Epithelial cell of proximal tubule (primary cell): ENCODE measurements at regions not wholly inside any gene's neighbourhood (a gene's known extent, or its start where the extent isn't known, plus 50 kb on each side); places are given as distances from the start of the nearest gene placed in this dataset.

Source experiments
- DNase-seq: peaks from one replicate; pipeline ENCODE4 v3.0.0-alpha.2; 2011; ENCODE audit warnings: low read depth
- H3K4me3 ChIP-seq: 2 replicates; pipeline ENCODE4 v1.5.1; 2011; ENCODE audit warnings: low read depth, mild to moderate bottlenecking, low read length
- TF ChIP-seq, protein P1 (sequence below): conservative IDR thresholded peaks from 2 replicates; pipeline ENCODE4 v1.5.1; 2012; ENCODE audit warnings: low read depth, mild to moderate bottlenecking, low read length

- H3K4me3 ChIP-seq = no peak overlapping the region
- TF ChIP-seq, protein P1, sequence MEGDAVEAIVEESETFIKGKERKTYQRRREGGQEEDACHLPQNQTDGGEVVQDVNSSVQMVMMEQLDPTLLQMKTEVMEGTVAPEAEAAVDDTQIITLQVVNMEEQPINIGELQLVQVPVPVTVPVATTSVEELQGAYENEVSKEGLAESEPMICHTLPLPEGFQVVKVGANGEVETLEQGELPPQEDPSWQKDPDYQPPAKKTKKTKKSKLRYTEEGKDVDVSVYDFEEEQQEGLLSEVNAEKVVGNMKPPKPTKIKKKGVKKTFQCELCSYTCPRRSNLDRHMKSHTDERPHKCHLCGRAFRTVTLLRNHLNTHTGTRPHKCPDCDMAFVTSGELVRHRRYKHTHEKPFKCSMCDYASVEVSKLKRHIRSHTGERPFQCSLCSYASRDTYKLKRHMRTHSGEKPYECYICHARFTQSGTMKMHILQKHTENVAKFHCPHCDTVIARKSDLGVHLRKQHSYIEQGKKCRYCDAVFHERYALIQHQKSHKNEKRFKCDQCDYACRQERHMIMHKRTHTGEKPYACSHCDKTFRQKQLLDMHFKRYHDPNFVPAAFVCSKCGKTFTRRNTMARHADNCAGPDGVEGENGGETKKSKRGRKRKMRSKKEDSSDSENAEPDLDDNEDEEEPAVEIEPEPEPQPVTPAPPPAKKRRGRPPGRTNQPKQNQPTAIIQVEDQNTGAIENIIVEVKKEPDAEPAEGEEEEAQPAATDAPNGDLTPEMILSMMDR = no peak
- peak; percentile 68 for DNase-seq
These were observed 116.3 kb upstream of the RCN1 start for GRCh38 chr11:31974366-31975136.

DNA sequence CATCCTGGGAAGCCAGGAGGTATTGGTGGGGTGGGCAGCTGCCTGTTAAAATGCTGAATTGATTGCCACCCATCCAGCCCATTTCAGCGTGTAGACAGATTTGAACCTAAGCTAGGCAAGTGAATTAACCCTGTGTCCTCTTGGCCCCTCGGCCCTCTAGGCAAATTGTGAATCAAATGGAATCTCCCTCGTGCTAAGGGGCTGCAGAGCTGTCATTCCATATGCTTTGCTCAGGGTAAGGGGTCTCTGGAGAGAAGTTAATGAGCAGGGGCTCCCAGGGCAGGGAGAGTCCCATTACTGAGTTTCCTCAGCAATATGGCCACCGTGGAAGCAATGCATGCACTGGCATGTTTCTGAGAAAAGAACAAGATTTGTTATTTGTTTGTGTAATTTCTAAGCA is 117.7 kb upstream of the RCN1 start:
- no peak for DNase-seq
- no peak overlapping the region for H3K4me3 ChIP-seq
- TF ChIP-seq, protein P1 = no peak

GRCh38 chr11:31972623-31973022 is 118.3 kb upstream of the RCN1 start:
- no peak overlapping the region for H3K4me3 ChIP-seq
- peak; percentile 32 for DNase-seq
- TF ChIP-seq, protein P1 = no peak

DNA sequence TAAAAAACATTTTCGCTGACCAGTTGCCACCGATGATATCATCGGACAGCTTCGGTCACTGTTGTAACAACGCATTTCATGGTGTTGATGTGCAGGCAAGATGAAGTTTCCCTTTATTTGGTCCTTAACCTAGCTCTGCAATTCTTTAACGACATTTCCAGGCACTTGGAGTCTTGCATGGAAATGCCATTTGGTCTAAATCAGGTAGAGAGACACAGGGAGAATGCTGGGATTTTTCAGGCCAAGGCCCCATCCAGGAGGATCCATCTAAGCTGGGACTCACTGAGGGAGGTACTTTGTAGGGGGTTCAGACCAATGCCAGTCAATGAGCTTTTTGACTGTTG is 121.5 kb upstream of the RCN1 start:
- TF ChIP-seq, protein P1 = no peak
- no peak overlapping the region for H3K4me3 ChIP-seq
- no peak for DNase-seq

GRCh38 chr11:31968461-31969358 is 122.2 kb upstream of the RCN1 start:
- no peak overlapping the region for H3K4me3 ChIP-seq
- TF ChIP-seq, protein P1 = no peak
- no peak for DNase-seq

GRCh38 chr11:31967404-31968130 is 123.3 kb upstream of the RCN1 start:
- no peak for DNase-seq
- H3K4me3 ChIP-seq = no peak overlapping the region
- TF ChIP-seq, protein P1 = no peak
